ENCODE measurements at regions not wholly inside any gene's neighbourhood (a gene's known extent, or its start where the extent isn't known, plus 50 kb on each side); places are given as distances from the start of the nearest gene placed in this dataset.

- FAIRE-seq = no peak
Observed at GRCh38 chr4:41859087-41859486, 76.1 kb upstream of the TMEM33 start.

DNA sequence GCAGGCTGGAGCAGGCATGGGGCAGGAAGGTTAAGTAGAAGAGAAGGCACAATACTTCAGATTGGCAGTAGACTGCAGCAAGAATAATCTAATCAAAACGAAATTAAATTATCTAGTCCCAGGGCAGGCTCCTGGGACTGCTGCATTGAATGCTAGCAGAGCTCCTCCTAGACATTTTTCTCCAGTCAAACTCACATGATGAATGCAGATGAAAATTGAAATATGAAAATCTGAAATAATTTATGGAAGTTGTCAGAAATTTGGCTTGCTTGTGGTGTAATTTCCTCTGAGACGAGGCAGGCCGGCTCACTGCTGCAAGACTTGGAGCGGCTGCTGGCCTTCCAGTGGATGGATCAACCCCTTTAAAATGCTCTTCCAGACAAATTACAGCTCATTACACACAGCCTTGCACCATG is 78.0 kb upstream of the TMEM33 start:
- no peak for FAIRE-seq

- no peak for FAIRE-seq
Observed at GRCh38 chr4:41856797-41857196, 78.4 kb upstream of the TMEM33 start.

DNA sequence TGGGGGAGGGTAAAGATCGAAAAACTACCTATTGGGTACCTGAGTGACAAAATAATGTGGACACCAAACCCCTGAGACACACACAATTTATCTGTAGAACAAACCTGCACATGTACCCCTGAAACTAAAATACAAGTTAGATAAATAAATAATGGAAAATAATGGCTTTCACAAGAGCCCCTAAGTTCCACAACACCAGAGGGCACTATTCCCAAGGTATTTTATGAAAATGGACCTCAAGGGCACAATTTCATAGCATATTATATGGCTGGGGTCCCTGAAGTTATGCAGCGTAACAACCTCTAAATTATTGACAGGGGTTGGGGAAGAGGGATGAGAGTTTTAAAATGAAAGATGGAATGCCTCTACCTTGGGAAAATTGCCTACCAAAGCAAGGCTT is 81.3 kb upstream of the TMEM33 start:
- FAIRE-seq = no peak

- no peak for FAIRE-seq
Observed at GRCh38 chr4:41852229-41852628, 83.0 kb upstream of the TMEM33 start.

- FAIRE-seq = no peak
Observed at GRCh38 chr4:41851621-41852020, 83.6 kb upstream of the TMEM33 start.

GRCh38 chr4:41844327-41844726 is 90.9 kb upstream of the TMEM33 start:
- no peak for FAIRE-seq

GRCh38 chr4:41839916-41840854 is 91.7 kb upstream of the PHOX2B start:
- no peak for FAIRE-seq

- no peak for FAIRE-seq
Observed at GRCh38 chr4:41838590-41838989, 90.1 kb upstream of the PHOX2B start.

GRCh38 chr4:41835321-41835995 is 86.9 kb upstream of the PHOX2B start:
- FAIRE-seq = no peak

DNA sequence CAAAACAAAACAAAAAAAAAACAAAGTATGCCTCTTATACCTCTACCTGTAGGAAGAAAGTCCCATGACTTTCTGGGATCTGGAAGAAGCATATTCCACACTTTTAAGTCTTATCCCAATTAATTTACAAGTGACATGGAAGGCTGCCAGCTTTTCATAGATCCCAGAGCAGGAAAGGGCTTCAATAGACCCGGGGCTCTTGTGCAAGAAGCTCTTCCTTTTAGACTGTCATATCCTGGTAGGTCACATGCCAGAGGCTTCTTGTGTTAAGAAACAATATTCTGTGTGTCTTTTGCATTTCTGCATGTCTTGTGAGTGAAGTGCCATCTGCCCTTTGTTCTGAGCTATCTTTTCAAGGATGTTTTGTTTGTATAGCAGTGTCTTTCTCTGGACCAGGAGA is 84.4 kb upstream of the PHOX2B start:
- no peak for FAIRE-seq

GRCh38 chr4:41822325-41822724 is 73.8 kb upstream of the PHOX2B start:
- FAIRE-seq = no peak

DNA sequence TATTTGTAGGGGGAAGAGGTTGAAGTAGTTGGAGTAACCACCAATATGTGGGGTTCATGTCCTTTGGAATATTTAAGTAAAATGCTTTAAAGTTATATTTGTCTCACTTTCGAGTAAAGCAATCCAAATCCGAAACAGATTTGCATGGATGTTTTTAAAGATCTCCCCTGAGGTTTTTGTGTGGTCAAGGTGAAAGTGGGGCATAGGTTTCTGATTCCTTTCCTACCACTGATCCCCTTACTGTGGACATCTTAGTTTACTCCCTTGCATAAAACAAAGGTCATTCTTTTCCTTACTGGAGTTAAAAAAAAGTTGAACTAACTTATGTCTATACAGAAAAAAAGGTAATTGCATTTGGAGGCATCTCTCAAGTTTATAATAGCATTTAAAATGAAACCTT is 71.9 kb upstream of the PHOX2B start:
- no peak for FAIRE-seq

GRCh38 chr4:41819621-41820020 is 71.1 kb upstream of the PHOX2B start:
- no peak for FAIRE-seq

DNA sequence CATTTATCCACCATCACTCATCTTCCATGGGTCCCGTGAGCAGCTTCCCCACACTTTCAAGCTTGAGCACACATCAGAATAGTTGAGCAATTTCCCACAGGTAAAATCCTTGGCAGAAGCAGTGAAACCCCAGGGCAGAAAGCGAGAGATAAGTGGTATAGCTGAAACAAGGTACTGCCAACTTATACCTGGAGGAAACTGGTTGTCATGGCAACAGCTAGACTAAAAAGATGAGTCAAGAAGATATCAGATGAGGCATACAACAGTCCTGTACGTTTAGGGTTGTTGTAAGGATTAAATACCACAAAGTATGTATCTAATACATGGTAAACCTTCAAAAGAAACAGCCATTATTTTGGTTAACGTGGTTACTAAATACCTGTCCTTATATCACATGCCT is 66.9 kb upstream of the PHOX2B start:
- FAIRE-seq = no peak

DNA sequence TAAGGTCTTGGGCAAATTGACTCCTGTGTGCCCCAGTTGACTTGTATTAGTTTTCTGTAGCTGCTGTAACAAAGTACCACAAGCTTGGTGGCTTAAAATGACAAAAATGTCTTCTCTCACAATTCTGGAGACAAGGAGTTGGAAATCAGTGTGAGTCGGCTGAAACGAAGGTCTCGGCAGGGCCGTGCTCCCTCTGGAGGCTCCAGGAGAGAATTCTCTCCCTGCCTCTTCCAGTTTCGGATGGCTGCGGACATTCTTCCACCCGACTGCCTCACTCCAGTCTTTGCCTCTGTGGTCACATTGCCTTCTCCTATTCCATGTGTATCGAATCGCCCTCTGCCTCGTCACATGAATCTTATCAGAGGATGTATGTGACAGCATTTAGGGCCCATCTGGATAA is 66.0 kb upstream of the PHOX2B start:
- no peak for FAIRE-seq

- no peak for FAIRE-seq
Observed at GRCh38 chr4:41806807-41807206, 58.3 kb upstream of the PHOX2B start.

GRCh38 chr4:41802590-41802989 is 54.1 kb upstream of the PHOX2B start:
- FAIRE-seq = no peak

DNA sequence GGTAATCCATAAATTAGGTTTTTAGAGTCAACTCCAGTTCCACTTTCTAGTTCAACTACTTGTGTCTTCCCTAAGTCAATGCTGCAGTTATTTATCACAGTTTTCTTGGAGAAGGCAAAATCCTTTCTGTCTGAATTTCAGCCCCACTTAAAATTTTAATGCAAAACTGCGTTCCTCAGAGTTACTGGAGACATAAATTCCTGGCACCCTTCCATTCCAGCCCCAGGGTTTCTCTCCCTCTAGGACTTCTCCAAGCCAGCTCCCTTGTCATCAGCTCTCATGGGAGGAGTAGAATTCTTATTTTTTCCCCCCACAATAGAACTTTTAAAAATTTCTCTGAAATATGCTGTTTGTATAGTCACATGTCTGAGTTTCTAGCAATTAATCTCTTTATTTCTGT is 50.6 kb upstream of the PHOX2B start:
- no peak for FAIRE-seq

All from A204.1 (cell line).